ENCODE measurements at regions not wholly inside any gene's neighbourhood (a gene's known extent, or its start where the extent isn't known, plus 50 kb on each side); places are given as distances from the start of the nearest gene placed in this dataset.

DNA sequence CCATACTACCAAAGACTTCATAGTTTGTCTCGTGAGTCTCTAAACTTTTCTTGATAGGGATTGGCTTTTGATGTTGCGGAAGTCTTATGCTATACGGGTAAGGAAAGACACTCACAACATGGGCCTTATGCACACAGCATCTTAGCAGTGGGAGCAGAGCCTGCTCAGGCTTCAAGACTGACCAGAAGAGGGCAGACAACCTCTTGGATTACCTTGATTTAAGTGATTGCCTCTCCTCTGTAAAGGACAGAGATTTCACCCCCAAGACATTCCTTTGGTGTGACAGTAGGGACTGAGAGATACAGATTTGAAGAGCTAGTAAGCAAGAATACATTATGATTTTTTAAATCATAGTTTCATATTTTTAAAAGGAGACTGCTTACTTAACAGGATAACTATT lies 71.0 kb upstream of the SAMD3 start:
- DNase-seq = peak in 4 of 5 donors; percentile 11 to 51 (median 18)
- H3K27me3 Mint-ChIP-seq = no peaks in the 10 kb centered on the region

DNA sequence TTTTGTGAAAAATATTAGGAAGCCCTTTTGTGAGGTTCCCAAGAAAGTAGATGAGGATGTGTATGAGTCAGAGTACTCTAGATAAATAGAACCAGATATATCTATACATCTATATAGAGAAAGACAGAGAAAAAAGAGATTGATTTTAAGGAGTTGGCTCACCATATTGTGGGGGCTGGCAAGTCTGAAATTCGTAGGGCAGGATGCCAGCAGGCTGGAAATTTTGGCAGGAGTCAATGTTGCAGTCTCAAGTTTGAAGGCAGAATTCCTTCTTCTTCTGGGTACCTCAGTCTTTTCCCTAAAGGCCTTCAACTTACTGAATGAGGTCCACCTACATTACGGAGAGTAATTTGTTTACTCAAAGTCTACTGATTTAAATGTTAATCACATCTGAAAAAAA lies 65.3 kb upstream of the SAMD3 start:
- DNase-seq = no peak
- H3K36me3 Mint-ChIP-seq = peaks cover 0 to 1% (median 0%) of the 10 kb centered on the region in 3 donors
- no peaks in the 10 kb centered on the region for H3K4me1 Mint-ChIP-seq
- H3K4me3 Mint-ChIP-seq = no peak overlapping the region
- Histone ChIP-seq H3K27ac (ENCODE audit: low read depth, low read length) (no peak overlapping the region), H3K4me1 (ENCODE audit: insufficient read depth, low read length) (no peaks in the 10 kb centered on the region), H3K9me3 (ENCODE audit: low read length) (no peaks in the 10 kb centered on the region), H3K27me3 (ENCODE audit: insufficient read depth, low read length, poor library complexity, severe bottlenecking) (no peaks in the 10 kb centered on the region), H3K4me3 (ENCODE audit: low read length) (no peak overlapping the region), H3K36me3 (ENCODE audit: insufficient read depth, low read length) (no peaks in the 10 kb centered on the region)
- H3K27me3 Mint-ChIP-seq = no peaks in the 10 kb centered on the region
- no peaks in the 10 kb centered on the region for H3K9me3 Mint-ChIP-seq
- ChIA-PET CTCF (no interaction called here), POLR2A (interaction anchor here (0.6 kb wide), 1 partner anchor 250 kb away, joined by 4 read pairs; no protein-coding TSS in a partner anchor)
- H3K27ac Mint-ChIP-seq = no peak overlapping the region

More for the DNA sequence above, 71.0 kb upstream of the SAMD3 start:
- H3K4me3 ChIP-seq (ENCODE audit: low read length) = no peak overlapping the region
- H3K4me1 ChIP-seq (ENCODE audit: insufficient read depth, low read length) = no peaks in the 10 kb centered on the region
- Mint-ChIP-seq H3K4me1 (no peaks in the 10 kb centered on the region), H3K9me3 (peaks cover 0 to 8% (median 0%) of the 10 kb centered on the region in 5 donors), H3K4me3 (no peak overlapping the region), H3K36me3 (peaks cover 0 to 9% (median 0%) of the 10 kb centered on the region in 3 donors), H3K27ac (no peak overlapping the region)
- no peak overlapping the region for H3K27ac ChIP-seq (ENCODE audit: low read depth, low read length)
- no peaks in the 10 kb centered on the region for H3K27me3 ChIP-seq (ENCODE audit: insufficient read depth, low read length, poor library complexity, severe bottlenecking)
- H3K9me3 ChIP-seq (ENCODE audit: low read length) = no peaks in the 10 kb centered on the region
- ChIA-PET CTCF (interaction anchor here (0.7 to 1.1 kb wide), 5 partner anchors 9 to 549 kb away, joined by 3 to 7 read pairs (median 3); partner anchors contain the start of gene SAMD3), POLR2A (no interaction called here)
- H3K36me3 ChIP-seq (ENCODE audit: insufficient read depth, low read length) = no peaks in the 10 kb centered on the region

GRCh38 chr6:130282234-130282995 lies 59.7 kb upstream of the SAMD3 start:
- Histone ChIP-seq H3K4me3 (ENCODE audit: low read length) (no peak overlapping the region), H3K27me3 (ENCODE audit: insufficient read depth, low read length, poor library complexity, severe bottlenecking) (no peaks in the 10 kb centered on the region), H3K27ac (ENCODE audit: low read depth, low read length) (no peak overlapping the region), H3K9me3 (ENCODE audit: low read length) (no peaks in the 10 kb centered on the region), H3K36me3 (ENCODE audit: insufficient read depth, low read length) (no peaks in the 10 kb centered on the region), H3K4me1 (ENCODE audit: insufficient read depth, low read length) (peaks cover 5% of the 10 kb centered on the region)
- peaks cover 0 to 14% (median 2%) of the 10 kb centered on the region in 3 donors for H3K36me3 Mint-ChIP-seq
- peak overlapping the region in 1 of 7 donors; percentile 22 for H3K4me3 Mint-ChIP-seq
- peak in 3 of 5 donors; percentile 15 to 60 (median 34) for DNase-seq
- H3K9me3 Mint-ChIP-seq = peaks cover 0 to 6% (median 0%) of the 10 kb centered on the region in 5 donors
- H3K27ac Mint-ChIP-seq = peak overlapping the region in 4 of 8 donors; percentile 31 to 87 (median 58)
- no peaks in the 10 kb centered on the region for H3K27me3 Mint-ChIP-seq
- CTCF ChIA-PET = interaction anchor here (0.7 to 3.5 kb wide), 21 partner anchors 12 to 569 kb away, joined by 3 to 24 read pairs (median 4); partner anchors contain the start of genes SAMD3 and SMLR1
- H3K4me1 Mint-ChIP-seq = peaks cover 10 to 16% (median 16%) of the 10 kb centered on the region in 3 donors
- POLR2A ChIA-PET = interaction anchor here (0.6 kb wide), 1 partner anchor 102 kb away, joined by 7 read pairs; no protein-coding TSS in a partner anchor

GRCh38 chr6:130276507-130276906 lies 53.8 kb upstream of the SAMD3 start:
- Mint-ChIP-seq H3K4me1 (peaks cover 2 to 7% (median 6%) of the 10 kb centered on the region in 3 donors), H3K27ac (no peak overlapping the region), H3K36me3 (peaks cover 12 to 64% (median 17%) of the 10 kb centered on the region in 3 donors), H3K27me3 (no peaks in the 10 kb centered on the region), H3K4me3 (no peak overlapping the region), H3K9me3 (peaks cover 26 to 46% (median 43%) of the 10 kb centered on the region in 5 donors)
- Histone ChIP-seq H3K9me3 (ENCODE audit: low read length) (peaks cover 14% of the 10 kb centered on the region), H3K4me3 (ENCODE audit: low read length) (no peak overlapping the region), H3K27me3 (ENCODE audit: insufficient read depth, low read length, poor library complexity, severe bottlenecking) (no peaks in the 10 kb centered on the region), H3K36me3 (ENCODE audit: insufficient read depth, low read length) (no peaks in the 10 kb centered on the region), H3K4me1 (ENCODE audit: insufficient read depth, low read length) (no peaks in the 10 kb centered on the region), H3K27ac (ENCODE audit: low read depth, low read length) (no peak overlapping the region)
- ChIA-PET POLR2A (no interaction called here), CTCF (no interaction called here)
- DNase-seq = no peak

DNA sequence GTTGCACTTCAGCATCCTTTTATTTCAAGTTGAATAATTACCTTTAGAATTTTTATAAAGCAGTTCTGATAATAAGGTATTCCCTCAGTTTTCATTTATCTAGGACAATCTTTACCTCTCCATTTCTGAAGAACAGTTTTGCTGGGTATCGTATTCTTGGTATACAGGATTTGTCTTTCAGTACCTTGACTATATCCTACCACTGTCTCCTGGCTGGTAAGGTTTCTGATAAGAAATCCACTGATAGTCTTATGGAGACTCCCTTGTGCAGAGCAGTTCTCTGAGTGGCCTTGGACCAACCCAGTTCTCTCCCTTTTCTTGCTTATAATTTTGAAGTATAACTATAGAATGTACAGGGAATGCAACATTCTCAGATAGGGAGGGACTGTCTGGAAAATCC lies 51.3 kb upstream of the SAMD3 start:
- peaks cover 12 to 65% (median 17%) of the 10 kb centered on the region in 3 donors for H3K36me3 Mint-ChIP-seq
- CTCF ChIA-PET = no interaction called here
- POLR2A ChIA-PET = no interaction called here
- H3K9me3 Mint-ChIP-seq = peaks cover 31 to 47% (median 45%) of the 10 kb centered on the region in 5 donors
- Histone ChIP-seq H3K36me3 (ENCODE audit: insufficient read depth, low read length) (no peaks in the 10 kb centered on the region), H3K9me3 (ENCODE audit: low read length) (peaks cover 14% of the 10 kb centered on the region), H3K27me3 (ENCODE audit: insufficient read depth, low read length, poor library complexity, severe bottlenecking) (no peaks in the 10 kb centered on the region), H3K4me3 (ENCODE audit: low read length) (no peak overlapping the region), H3K27ac (ENCODE audit: low read depth, low read length) (no peak overlapping the region), H3K4me1 (ENCODE audit: insufficient read depth, low read length) (no peaks in the 10 kb centered on the region)
- peaks cover 0 to 9% (median 0%) of the 10 kb centered on the region in 3 donors for H3K4me1 Mint-ChIP-seq
- H3K27ac Mint-ChIP-seq = no peak overlapping the region
- H3K4me3 Mint-ChIP-seq = no peak overlapping the region
- DNase-seq = no peak
- no peaks in the 10 kb centered on the region for H3K27me3 Mint-ChIP-seq
